ENCODE measurements at regions not wholly inside any gene's neighbourhood (a gene's known extent, or its start where the extent isn't known, plus 50 kb on each side); places are given as distances from the start of the nearest gene placed in this dataset.
A peak's percentile ranks its signal among the peaks of the same experiment; 100 is the strongest.

GRCh38 chr5:163706053-163706771 is 200.8 kb downstream of the MAT2B start:
- no peak for TF ChIP-seq CTCF (IDR thresholded peaks at IDR 0.05; ENCODE audit: unreplicated experiment)
- no peaks in the 10 kb centered on the region for H3K36me3 Mint-ChIP-seq (ENCODE audit: insufficient read depth, unreplicated experiment)
- intact Hi-C loops (cut with micrococcal nuclease): no loop called here
- ChIA-PET CTCF (interaction anchor here (0.6 to 1.5 kb wide), 2 partner anchors 9 to 11 kb away, joined by 5 to 6 read pairs; no protein-coding TSS in a partner anchor), POLR2A (no interaction called here)
- no TSS peak for BruUV-seq (replicated peaks)
- H3K27me3 Mint-ChIP-seq (ENCODE audit: insufficient read depth, unreplicated experiment): no peaks in the 10 kb centered on the region
- DNase-seq (ENCODE audit: unreplicated experiment): no peak
- no peaks in the 10 kb centered on the region for H3K9me3 Mint-ChIP-seq (ENCODE audit: unreplicated experiment)
- peaks cover 12% of the 10 kb centered on the region for H3K4me1 Mint-ChIP-seq (ENCODE audit: insufficient read depth, unreplicated experiment)
- H3K4me3 Mint-ChIP-seq (ENCODE audit: unreplicated experiment): no peak overlapping the region
- H3K27ac Mint-ChIP-seq (ENCODE audit: low read depth, unreplicated experiment): peak overlapping the region; percentile 0

GRCh38 chr5:163712011-163712410 is 206.6 kb downstream of the MAT2B start:
- no peaks in the 10 kb centered on the region for H3K27me3 Mint-ChIP-seq (ENCODE audit: insufficient read depth, unreplicated experiment)
- no TSS peak for BruUV-seq (replicated peaks)
- H3K9me3 Mint-ChIP-seq (ENCODE audit: unreplicated experiment): peaks cover 18% of the 10 kb centered on the region
- intact Hi-C loops (cut with micrococcal nuclease): no loop called here
- no peak overlapping the region for H3K4me3 Mint-ChIP-seq (ENCODE audit: unreplicated experiment)
- no peak for TF ChIP-seq CTCF (IDR thresholded peaks at IDR 0.05; ENCODE audit: unreplicated experiment)
- POLR2A ChIA-PET: no interaction called here
- H3K27ac Mint-ChIP-seq (ENCODE audit: low read depth, unreplicated experiment): no peak overlapping the region
- H3K36me3 Mint-ChIP-seq (ENCODE audit: insufficient read depth, unreplicated experiment): no peaks in the 10 kb centered on the region
- peak; percentile 24 for DNase-seq (ENCODE audit: unreplicated experiment)
- peaks cover 8% of the 10 kb centered on the region for H3K4me1 Mint-ChIP-seq (ENCODE audit: insufficient read depth, unreplicated experiment)
- CTCF ChIA-PET: interaction anchor here (1.4 to 3.9 kb wide), 2 partner anchors 16 to 763 kb away, joined by 3 to 19 read pairs; no protein-coding TSS in a partner anchor

GRCh38 chr5:163718272-163718671 is 212.9 kb downstream of the MAT2B start:
- ChIA-PET CTCF (interaction anchor here (0.7 to 1.3 kb wide), 5 partner anchors 10 to 756 kb away, joined by 3 to 4 read pairs (median 3); no protein-coding TSS in a partner anchor), POLR2A (no interaction called here)
- no peaks in the 10 kb centered on the region for H3K36me3 Mint-ChIP-seq (ENCODE audit: insufficient read depth, unreplicated experiment)
- intact Hi-C loops (cut with micrococcal nuclease): no loop called here
- DNase-seq (ENCODE audit: unreplicated experiment): peak; percentile 58
- peaks cover 9% of the 10 kb centered on the region for H3K9me3 Mint-ChIP-seq (ENCODE audit: unreplicated experiment)
- H3K4me1 Mint-ChIP-seq (ENCODE audit: insufficient read depth, unreplicated experiment): peaks cover 13% of the 10 kb centered on the region
- TF ChIP-seq CTCF (IDR thresholded peaks at IDR 0.05; ENCODE audit: unreplicated experiment): no peak
- no peak overlapping the region for H3K4me3 Mint-ChIP-seq (ENCODE audit: unreplicated experiment)
- no peaks in the 10 kb centered on the region for H3K27me3 Mint-ChIP-seq (ENCODE audit: insufficient read depth, unreplicated experiment)
- no TSS peak for BruUV-seq (replicated peaks)
- H3K27ac Mint-ChIP-seq (ENCODE audit: low read depth, unreplicated experiment): no peak overlapping the region

GRCh38 chr5:163724305-163724704 is 218.9 kb downstream of the MAT2B start:
- intact Hi-C loops (cut with micrococcal nuclease): no loop called here
- ChIA-PET POLR2A (no interaction called here), CTCF (no interaction called here)
- Mint-ChIP-seq H3K4me3 (ENCODE audit: unreplicated experiment) (no peak overlapping the region), H3K27me3 (ENCODE audit: insufficient read depth, unreplicated experiment) (no peaks in the 10 kb centered on the region), H3K4me1 (ENCODE audit: insufficient read depth, unreplicated experiment) (no peaks in the 10 kb centered on the region), H3K9me3 (ENCODE audit: unreplicated experiment) (no peaks in the 10 kb centered on the region), H3K36me3 (ENCODE audit: insufficient read depth, unreplicated experiment) (no peaks in the 10 kb centered on the region), H3K27ac (ENCODE audit: low read depth, unreplicated experiment) (no peak overlapping the region)
- no TSS peak for BruUV-seq (replicated peaks)
- no peak for TF ChIP-seq CTCF (IDR thresholded peaks at IDR 0.05; ENCODE audit: unreplicated experiment)
- no peak for DNase-seq (ENCODE audit: unreplicated experiment)

Measured in MCF 10A (cell line).